ENCODE measurements at regions not wholly inside any gene's neighbourhood (a gene's known extent, or its start where the extent isn't known, plus 50 kb on each side); places are given as distances from the start of the nearest gene placed in this dataset.

GRCh38 chr18:51316677-51317076 lies 119.2 kb upstream of the MEX3C start:
- H4K20me1 ChIP-seq (ENCODE audit: insufficient read depth) = no peaks in the 10 kb centered on the region
- no peaks in the 10 kb centered on the region for H3K79me2 ChIP-seq (ENCODE audit: insufficient read depth, low read length)
- ChIA-PET CTCF (no interaction called here), RAD21 (ENCODE audit: low non-redundant PET in 1 of 2, low total read pairs in 2 of 2, uncharacterized antibody in 2 of 2, unreplicated experiment in 2 of 2) (no interaction called here), POLR2A (no interaction called here)
- H3K4me1 ChIP-seq (ENCODE audit: control insufficient read depth in 1 of 2, insufficient read depth in 2 of 2, low read length in 2 of 2) = no peaks in the 10 kb centered on the region
- no TSS peak for BruUV-seq (replicated peaks)
- 0 out of 2 replicates have a peak, but pooled peaks cover 8% of the 10 kb centered on the region for H3K27me3 ChIP-seq (ENCODE audit: insufficient read depth, low read length)
- H3K9ac ChIP-seq (ENCODE audit: low read length) = no peak overlapping the region
- intact Hi-C loops (cut with micrococcal nuclease) = no loop called here
- H3K4me2 ChIP-seq (ENCODE audit: low read length) = no peak overlapping the region
- DNase-seq (ENCODE audit: low read depth, low spot score) (no peak), ATAC-seq (no peak)
- no peaks in the 10 kb centered on the region for H3K9me3 ChIP-seq (ENCODE audit: control insufficient read depth in 1 of 2, insufficient read depth in 1 of 2, low read depth in 1 of 2, low read length in 2 of 2)
- H3K36me3 ChIP-seq (ENCODE audit: control insufficient read depth in 1 of 2, insufficient read depth in 2 of 2, low read length in 2 of 2) = no peaks in the 10 kb centered on the region
- TF ChIP-seq ATF3 (IDR thresholded peaks at IDR 0.05) (no peak), RAD21 (IDR thresholded peaks at IDR 0.05; ENCODE audit: low read depth) (no peak), FOSL1 (IDR thresholded peaks at IDR 0.05; ENCODE audit: low read depth) (no peak), ZFX (IDR thresholded peaks at IDR 0.05) (no peak), ZNF274 (IDR thresholded peaks at IDR 0.05; ENCODE audit: low read depth, low read length) (no peak), EGR1 (IDR thresholded peaks at IDR 0.05; ENCODE audit: low read depth) (no peak), SP1 (IDR thresholded peaks at IDR 0.05; ENCODE audit: low read depth) (no peak), TCF7L2 (IDR thresholded peaks at IDR 0.05; ENCODE audit: borderline replicate concordance, extremely low read depth, insufficient read depth, insufficient read length) (no peak)
- no peak overlapping the region for H3K4me3 ChIP-seq (replicated peaks in 1 of 2; ENCODE audit: low read depth in 1 of 2, low read length in 2 of 2)
- no peak overlapping the region for H3K27ac ChIP-seq (ENCODE audit: low read depth, low read length)
- H3K9me2 ChIP-seq (ENCODE audit: insufficient read depth) = no peaks in the 10 kb centered on the region
- no peak overlapping the region for H2AFZ ChIP-seq (ENCODE audit: low read depth, low read length, poor library complexity, severe bottlenecking)

DNA sequence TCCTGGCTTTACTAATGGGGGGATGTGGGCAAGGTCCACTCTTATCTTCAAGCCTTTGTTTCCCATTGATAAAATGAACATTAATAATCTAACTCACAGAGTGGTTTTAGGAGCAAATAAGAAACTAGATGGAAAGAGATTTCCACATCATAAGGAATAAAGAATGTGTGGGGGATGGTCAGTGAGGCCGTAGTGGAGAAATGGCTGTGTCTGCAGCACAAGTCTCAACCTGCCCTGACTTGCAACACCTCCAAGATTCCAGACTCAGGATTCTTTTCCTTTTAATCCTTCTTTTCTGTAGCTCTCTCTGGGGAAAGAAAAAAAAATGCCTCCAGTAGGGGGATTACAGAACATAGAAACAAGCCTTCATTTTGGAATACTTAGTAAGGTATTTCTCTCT lies 124.2 kb upstream of the MEX3C start:
- Histone ChIP-seq H2AFZ (ENCODE audit: low read depth, low read length, poor library complexity, severe bottlenecking) (no peak overlapping the region), H3K4me1 (ENCODE audit: control insufficient read depth in 1 of 2, insufficient read depth in 2 of 2, low read length in 2 of 2) (no peaks in the 10 kb centered on the region), H3K4me3 (replicated peaks in 1 of 2; ENCODE audit: low read depth in 1 of 2, low read length in 2 of 2) (no peak overlapping the region), H3K27ac (ENCODE audit: low read depth, low read length) (no peak overlapping the region), H3K36me3 (ENCODE audit: control insufficient read depth in 1 of 2, insufficient read depth in 2 of 2, low read length in 2 of 2) (no peaks in the 10 kb centered on the region), H3K4me2 (ENCODE audit: low read length) (no peak overlapping the region), H3K27me3 (ENCODE audit: insufficient read depth, low read length) (0 out of 2 replicates have a peak, but pooled peaks cover 14% of the 10 kb centered on the region), H3K9me3 (ENCODE audit: control insufficient read depth in 1 of 2, insufficient read depth in 1 of 2, low read depth in 1 of 2, low read length in 2 of 2) (no peaks in the 10 kb centered on the region), H3K79me2 (ENCODE audit: insufficient read depth, low read length) (no peaks in the 10 kb centered on the region), H3K9me2 (ENCODE audit: insufficient read depth) (no peaks in the 10 kb centered on the region), H3K9ac (ENCODE audit: low read length) (no peak overlapping the region), H4K20me1 (ENCODE audit: insufficient read depth) (no peaks in the 10 kb centered on the region)
- ChIA-PET CTCF (no interaction called here), RAD21 (ENCODE audit: low non-redundant PET in 1 of 2, low total read pairs in 2 of 2, uncharacterized antibody in 2 of 2, unreplicated experiment in 2 of 2) (no interaction called here), POLR2A (no interaction called here)
- BruUV-seq (replicated peaks) = no TSS peak
- TF ChIP-seq CEBPB (IDR thresholded peaks at IDR 0.05; ENCODE audit: low read depth) (no peak), SIN3A (IDR thresholded peaks at IDR 0.05; ENCODE audit: low read depth) (no peak), EGR1 (IDR thresholded peaks at IDR 0.05; ENCODE audit: low read depth) (no peak), POLR2A (IDR thresholded peaks at IDR 0.05; ENCODE audit: borderline replicate concordance, extremely low read depth, insufficient read depth, insufficient read length) (no peak), JUND (IDR thresholded peaks at IDR 0.05) (no peak), ZFX (IDR thresholded peaks at IDR 0.05) (no peak), ZBTB33 (IDR thresholded peaks at IDR 0.05; ENCODE audit: extremely low read depth, insufficient replicate concordance, low read length) (no peak), SP1 (IDR thresholded peaks at IDR 0.05; ENCODE audit: low read depth) (no peak), EZH2phosphoT487 (IDR thresholded peaks at IDR 0.05; ENCODE audit: borderline replicate concordance) (no peak), YY1 (IDR thresholded peaks at IDR 0.05; ENCODE audit: extremely low read depth, insufficient replicate concordance, low read depth, low read length) (no peak), CBX3 (IDR thresholded peaks at IDR 0.05; ENCODE audit: low read depth) (no peak)
- TF ChIP-seq, protein P1, sequence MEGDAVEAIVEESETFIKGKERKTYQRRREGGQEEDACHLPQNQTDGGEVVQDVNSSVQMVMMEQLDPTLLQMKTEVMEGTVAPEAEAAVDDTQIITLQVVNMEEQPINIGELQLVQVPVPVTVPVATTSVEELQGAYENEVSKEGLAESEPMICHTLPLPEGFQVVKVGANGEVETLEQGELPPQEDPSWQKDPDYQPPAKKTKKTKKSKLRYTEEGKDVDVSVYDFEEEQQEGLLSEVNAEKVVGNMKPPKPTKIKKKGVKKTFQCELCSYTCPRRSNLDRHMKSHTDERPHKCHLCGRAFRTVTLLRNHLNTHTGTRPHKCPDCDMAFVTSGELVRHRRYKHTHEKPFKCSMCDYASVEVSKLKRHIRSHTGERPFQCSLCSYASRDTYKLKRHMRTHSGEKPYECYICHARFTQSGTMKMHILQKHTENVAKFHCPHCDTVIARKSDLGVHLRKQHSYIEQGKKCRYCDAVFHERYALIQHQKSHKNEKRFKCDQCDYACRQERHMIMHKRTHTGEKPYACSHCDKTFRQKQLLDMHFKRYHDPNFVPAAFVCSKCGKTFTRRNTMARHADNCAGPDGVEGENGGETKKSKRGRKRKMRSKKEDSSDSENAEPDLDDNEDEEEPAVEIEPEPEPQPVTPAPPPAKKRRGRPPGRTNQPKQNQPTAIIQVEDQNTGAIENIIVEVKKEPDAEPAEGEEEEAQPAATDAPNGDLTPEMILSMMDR (IDR thresholded peaks at IDR 0.05 in 2 of 3, conservative IDR thresholded peaks at IDR 0.05 in 1 of 3; ENCODE audit: borderline replicate concordance in 1 of 3, insufficient read depth in 1 of 3, low read depth in 2 of 3, low read length in 2 of 3) = no peak
- TF ChIP-seq, protein P2, sequence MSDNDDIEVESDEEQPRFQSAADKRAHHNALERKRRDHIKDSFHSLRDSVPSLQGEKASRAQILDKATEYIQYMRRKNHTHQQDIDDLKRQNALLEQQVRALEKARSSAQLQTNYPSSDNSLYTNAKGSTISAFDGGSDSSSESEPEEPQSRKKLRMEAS (IDR thresholded peaks at IDR 0.05) = no peak
- ATAC-seq (no peak), DNase-seq (ENCODE audit: low read depth, low spot score) (no peak)
- intact Hi-C loops (cut with micrococcal nuclease) = no loop called here

Data from HCT116 (cell line).